ENCODE measurements at regions not wholly inside any gene's neighbourhood (a gene's known extent, or its start where the extent isn't known, plus 50 kb on each side); places are given as distances from the start of the nearest gene placed in this dataset.

GRCh38 chr7:106777674-106778299 is 87.3 kb upstream of the PIK3CG start (continued):
- TF ChIP-seq REST (IDR thresholded peaks at IDR 0.05; ENCODE audit: unreplicated experiment) (no peak), NANOG (IDR thresholded peaks at IDR 0.05; ENCODE audit: borderline replicate concordance) (no peak), ZNF462 (CRISPR knock-in tag; IDR thresholded peaks at IDR 0.05) (no peak), ZNF331 (CRISPR knock-in tag; IDR thresholded peaks at IDR 0.05; ENCODE audit: low read depth) (no peak), EZH2phosphoT487 (IDR thresholded peaks at IDR 0.05; ENCODE audit: unreplicated experiment) (no peak), JUNB (IDR thresholded peaks at IDR 0.05; ENCODE audit: unreplicated experiment) (no peak)

Measured in GM23338 (cell line).